SJCRH30 (cell line): ENCODE measurements at regions not wholly inside any gene's neighbourhood (a gene's known extent, or its start where the extent isn't known, plus 50 kb on each side); places are given as distances from the start of the nearest gene placed in this dataset.

Experiments used
- DNase-seq, 2 experiments: peaks; one replicate each; pipeline ENCODE4 v3.0.0-alpha.2; 2015 to 2020
- H3K27ac ChIP-seq: fragments of 250-450 bp; sonication (Bioruptor Pico); 2 replicates; pipeline ENCODE4 v1.5.1; 2020; ENCODE audit warnings: mild to moderate bottlenecking, moderate library complexity
- H3K27me3 ChIP-seq: fragments of 250-450 bp; sonication (Bioruptor Pico); 2 replicates; pipeline ENCODE4 v1.5.1; 2020; ENCODE audit warnings: mild to moderate bottlenecking, moderate library complexity
- H3K36me3 ChIP-seq: fragments of 250-450 bp; sonication (Bioruptor Pico); 2 replicates; pipeline ENCODE4 v1.5.1; 2020; ENCODE audit warnings: mild to moderate bottlenecking, moderate library complexity
- H3K4me1 ChIP-seq: fragments of 250-450 bp; sonication (Bioruptor Pico); 2 replicates; pipeline ENCODE4 v1.5.1; 2020; ENCODE audit warnings: mild to moderate bottlenecking, moderate library complexity
- H3K4me3 ChIP-seq: fragments of 250-450 bp; sonication (Bioruptor Pico); 2 replicates; pipeline ENCODE4 v1.5.1; 2020; ENCODE audit warnings: mild to moderate bottlenecking, moderate library complexity
- H3K9me3 ChIP-seq: fragments of 250-450 bp; sonication (Bioruptor Pico); replicated peaks from 2 replicates; pipeline ENCODE4 v1.5.1; 2020; ENCODE audit warnings: mild to moderate bottlenecking, moderate library complexity

GRCh38 chr1:216900116-216900620, 176.9 kb upstream of the ESRRG start:
- Histone ChIP-seq H3K4me1 (no peaks in the 10 kb centered on the region), H3K4me3 (no peak overlapping the region), H3K27me3 (no peaks in the 10 kb centered on the region), H3K9me3 (no peaks in the 10 kb centered on the region), H3K27ac (no peak overlapping the region), H3K36me3 (no peaks in the 10 kb centered on the region)
- DNase-seq: no peak

GRCh38 chr1:216898801-216899200, 175.6 kb upstream of the ESRRG start:
- H3K27me3 ChIP-seq: no peaks in the 10 kb centered on the region
- H3K36me3 ChIP-seq: no peaks in the 10 kb centered on the region
- no peaks in the 10 kb centered on the region for H3K9me3 ChIP-seq
- no peak overlapping the region for H3K27ac ChIP-seq
- no peak for DNase-seq
- H3K4me1 ChIP-seq: no peaks in the 10 kb centered on the region
- no peak overlapping the region for H3K4me3 ChIP-seq

GRCh38 chr1:216896146-216896545, 172.9 kb upstream of the ESRRG start:
- H3K4me1 ChIP-seq: no peaks in the 10 kb centered on the region
- no peak overlapping the region for H3K27ac ChIP-seq
- no peaks in the 10 kb centered on the region for H3K9me3 ChIP-seq
- H3K27me3 ChIP-seq: no peaks in the 10 kb centered on the region
- H3K4me3 ChIP-seq: no peak overlapping the region
- DNase-seq: no peak
- no peaks in the 10 kb centered on the region for H3K36me3 ChIP-seq

GRCh38 chr1:216894494-216894893, 171.3 kb upstream of the ESRRG start:
- H3K36me3 ChIP-seq: no peaks in the 10 kb centered on the region
- H3K4me1 ChIP-seq: no peaks in the 10 kb centered on the region
- no peak for DNase-seq

GRCh38 chr1:216892581-216893160, 169.4 kb upstream of the ESRRG start:
- no peak overlapping the region for H3K4me3 ChIP-seq
- no peak for DNase-seq
- no peaks in the 10 kb centered on the region for H3K36me3 ChIP-seq
- no peaks in the 10 kb centered on the region for H3K27me3 ChIP-seq
- no peaks in the 10 kb centered on the region for H3K9me3 ChIP-seq
- H3K4me1 ChIP-seq: no peaks in the 10 kb centered on the region
- no peak overlapping the region for H3K27ac ChIP-seq

More at GRCh38 chr1:216894494-216894893, 171.3 kb upstream of the ESRRG start:
- Histone ChIP-seq H3K9me3 (no peaks in the 10 kb centered on the region), H3K27ac (no peak overlapping the region), H3K27me3 (no peaks in the 10 kb centered on the region), H3K4me3 (no peak overlapping the region)

GRCh38 chr1:216890871-216891270, 167.6 kb upstream of the ESRRG start:
- Histone ChIP-seq H3K4me1 (no peaks in the 10 kb centered on the region), H3K27me3 (no peaks in the 10 kb centered on the region), H3K27ac (no peak overlapping the region), H3K4me3 (no peak overlapping the region), H3K9me3 (no peaks in the 10 kb centered on the region), H3K36me3 (no peaks in the 10 kb centered on the region)
- no peak for DNase-seq

GRCh38 chr1:216888731-216889130, 165.5 kb upstream of the ESRRG start:
- H3K36me3 ChIP-seq: no peaks in the 10 kb centered on the region
- no peak overlapping the region for H3K27ac ChIP-seq
- no peaks in the 10 kb centered on the region for H3K27me3 ChIP-seq
- DNase-seq: no peak
- no peaks in the 10 kb centered on the region for H3K9me3 ChIP-seq
- no peak overlapping the region for H3K4me3 ChIP-seq
- H3K4me1 ChIP-seq: no peaks in the 10 kb centered on the region

- no peak overlapping the region for H3K27ac ChIP-seq
Measured at GRCh38 chr1:216887032-216887431, 163.8 kb upstream of the ESRRG start.

GRCh38 chr1:216884614-216885229, 161.5 kb upstream of the ESRRG start:
- no peak overlapping the region for H3K4me3 ChIP-seq
- no peaks in the 10 kb centered on the region for H3K36me3 ChIP-seq
- DNase-seq: no peak
- no peaks in the 10 kb centered on the region for H3K27me3 ChIP-seq
- no peaks in the 10 kb centered on the region for H3K9me3 ChIP-seq
- no peaks in the 10 kb centered on the region for H3K4me1 ChIP-seq
- H3K27ac ChIP-seq: no peak overlapping the region

More at GRCh38 chr1:216887032-216887431, 163.8 kb upstream of the ESRRG start:
- DNase-seq: no peak
- Histone ChIP-seq H3K4me3 (no peak overlapping the region), H3K9me3 (no peaks in the 10 kb centered on the region), H3K27me3 (no peaks in the 10 kb centered on the region), H3K4me1 (no peaks in the 10 kb centered on the region), H3K36me3 (no peaks in the 10 kb centered on the region)

GRCh38 chr1:216883518-216883917, 160.3 kb upstream of the ESRRG start:
- H3K4me1 ChIP-seq: no peaks in the 10 kb centered on the region
- no peak overlapping the region for H3K27ac ChIP-seq
- no peak overlapping the region for H3K4me3 ChIP-seq
- no peaks in the 10 kb centered on the region for H3K9me3 ChIP-seq
- H3K36me3 ChIP-seq: no peaks in the 10 kb centered on the region
- no peak for DNase-seq
- H3K27me3 ChIP-seq: no peaks in the 10 kb centered on the region

GRCh38 chr1:216881695-216882094, 158.5 kb upstream of the ESRRG start:
- H3K4me3 ChIP-seq: no peak overlapping the region
- no peak overlapping the region for H3K27ac ChIP-seq
- no peaks in the 10 kb centered on the region for H3K9me3 ChIP-seq
- no peak for DNase-seq
- H3K4me1 ChIP-seq: no peaks in the 10 kb centered on the region
- H3K36me3 ChIP-seq: no peaks in the 10 kb centered on the region
- no peaks in the 10 kb centered on the region for H3K27me3 ChIP-seq

GRCh38 chr1:216866714-216867113, 143.5 kb upstream of the ESRRG start:
- Histone ChIP-seq H3K9me3 (no peaks in the 10 kb centered on the region), H3K4me3 (no peak overlapping the region), H3K36me3 (no peaks in the 10 kb centered on the region), H3K27ac (no peak overlapping the region), H3K4me1 (no peaks in the 10 kb centered on the region), H3K27me3 (no peaks in the 10 kb centered on the region)
- DNase-seq: no peak

GRCh38 chr1:216855810-216856209, 132.6 kb upstream of the ESRRG start:
- no peaks in the 10 kb centered on the region for H3K4me1 ChIP-seq
- H3K4me3 ChIP-seq: no peak overlapping the region
- no peak for DNase-seq
- no peak overlapping the region for H3K27ac ChIP-seq
- no peaks in the 10 kb centered on the region for H3K36me3 ChIP-seq
- no peaks in the 10 kb centered on the region for H3K9me3 ChIP-seq
- no peaks in the 10 kb centered on the region; the same call in 1 of the 2 replicates for H3K27me3 ChIP-seq

GRCh38 chr1:216854836-216855484, 131.7 kb upstream of the ESRRG start:
- no peak overlapping the region for H3K27ac ChIP-seq

GRCh38 chr1:216851073-216851472, 127.8 kb upstream of the ESRRG start:
- Histone ChIP-seq H3K36me3 (no peaks in the 10 kb centered on the region), H3K27me3 (no peaks in the 10 kb centered on the region), H3K9me3 (no peaks in the 10 kb centered on the region), H3K4me3 (no peak overlapping the region), H3K4me1 (no peaks in the 10 kb centered on the region), H3K27ac (no peak overlapping the region)
- DNase-seq: no peak

More at GRCh38 chr1:216854836-216855484, 131.7 kb upstream of the ESRRG start:
- Histone ChIP-seq H3K9me3 (no peaks in the 10 kb centered on the region), H3K36me3 (no peaks in the 10 kb centered on the region), H3K4me1 (no peaks in the 10 kb centered on the region), H3K27me3 (no peaks in the 10 kb centered on the region; the same call in 1 of the 2 replicates), H3K4me3 (no peak overlapping the region)
- no peak for DNase-seq
